GM19395 (cell line): ENCODE measurements at regions not wholly inside any gene's neighbourhood (a gene's known extent, or its start where the extent isn't known, plus 50 kb on each side); places are given as distances from the start of the nearest gene placed in this dataset.
"Not testable (repeated sequence)": the region's sequence is repeated elsewhere in the genome, so short reads cannot be mapped to it uniquely, and the experiment has no call there.

Experiments
- ATAC-seq: cut with Tn5 transposase; IDR thresholded peaks from one replicate; pipeline ENCODE4 v1.9.1; 2021; ENCODE audit warnings: mild to moderate bottlenecking, moderate library complexity; ENCODE audit not compliant: unreplicated experiment

GRCh38 chr20:24418731-24419130 is 50.7 kb upstream of the SYNDIG1 start:
- ATAC-seq: no peak

- no peak for ATAC-seq
These were observed 51.9 kb upstream of the SYNDIG1 start for GRCh38 chr20:24417485-24417884.

- ATAC-seq: not testable (repeated sequence)
These were observed 54.0 kb upstream of the SYNDIG1 start for GRCh38 chr20:24415444-24415843.

- ATAC-seq: no peak
These were observed 57.6 kb upstream of the SYNDIG1 start for GRCh38 chr20:24411834-24412216.

GRCh38 chr20:24411003-24411833 is 58.2 kb upstream of the SYNDIG1 start:
- ATAC-seq: no peak

- no peak for ATAC-seq
These were observed 62.3 kb upstream of the SYNDIG1 start for GRCh38 chr20:24407151-24407550.

- ATAC-seq: no peak
These were observed 62.7 kb upstream of the SYNDIG1 start for GRCh38 chr20:24406750-24407149.

- ATAC-seq: no peak
These were observed 63.2 kb upstream of the SYNDIG1 start for GRCh38 chr20:24406251-24406650.

- ATAC-seq: no peak
These were observed 63.6 kb upstream of the SYNDIG1 start for GRCh38 chr20:24405810-24406209.

- ATAC-seq: no peak
These were observed 66.0 kb upstream of the SYNDIG1 start for GRCh38 chr20:24403406-24403805.

GRCh38 chr20:24402188-24402587 is 67.2 kb upstream of the SYNDIG1 start:
- ATAC-seq: no peak

GRCh38 chr20:24395151-24395550 is 74.3 kb upstream of the SYNDIG1 start:
- ATAC-seq: no peak

GRCh38 chr20:24393903-24394302 is 75.5 kb upstream of the SYNDIG1 start:
- ATAC-seq: no peak

GRCh38 chr20:24392612-24393011 is 76.8 kb upstream of the SYNDIG1 start:
- no peak for ATAC-seq

GRCh38 chr20:24389686-24390085 is 79.7 kb upstream of the SYNDIG1 start:
- no peak for ATAC-seq

GRCh38 chr20:24388828-24389380 is 80.5 kb upstream of the SYNDIG1 start:
- no peak for ATAC-seq

GRCh38 chr20:24385547-24385946 is 83.9 kb upstream of the SYNDIG1 start:
- ATAC-seq: no peak

GRCh38 chr20:24384865-24385264 is 84.6 kb upstream of the SYNDIG1 start:
- ATAC-seq: no peak

GRCh38 chr20:24382743-24383142 is 86.7 kb upstream of the SYNDIG1 start:
- no peak for ATAC-seq

- ATAC-seq: no peak
These were observed 87.1 kb upstream of the SYNDIG1 start for GRCh38 chr20:24382331-24382730.

- ATAC-seq: no peak
These were observed 87.5 kb upstream of the SYNDIG1 start for GRCh38 chr20:24381886-24382285.

GRCh38 chr20:24379484-24379927 is 89.9 kb upstream of the SYNDIG1 start:
- no peak for ATAC-seq
